LNCaP clone FGC (cell line): ENCODE measurements at regions not wholly inside any gene's neighbourhood (a gene's known extent, or its start where the extent isn't known, plus 50 kb on each side); places are given as distances from the start of the nearest gene placed in this dataset.

Experiments used
- DNase-seq: peaks from one replicate; pipeline ENCODE4 v3.0.0-alpha.2; 2011; ENCODE audit warnings: low read depth
- H3K4me3 ChIP-seq: 2 replicates; pipeline ENCODE4 v1.5.1; 2011; ENCODE audit warnings: mild to moderate bottlenecking, low read depth, low read length, control low read depth
- TF ChIP-seq, protein P1 (sequence below): IDR thresholded peaks from 2 replicates; pipeline ENCODE4 v1.5.1; 2012; ENCODE audit warnings: mild to moderate bottlenecking; ENCODE audit not compliant: control insufficient read depth, insufficient read depth; ENCODE audit errors: extremely low read depth

DNA sequence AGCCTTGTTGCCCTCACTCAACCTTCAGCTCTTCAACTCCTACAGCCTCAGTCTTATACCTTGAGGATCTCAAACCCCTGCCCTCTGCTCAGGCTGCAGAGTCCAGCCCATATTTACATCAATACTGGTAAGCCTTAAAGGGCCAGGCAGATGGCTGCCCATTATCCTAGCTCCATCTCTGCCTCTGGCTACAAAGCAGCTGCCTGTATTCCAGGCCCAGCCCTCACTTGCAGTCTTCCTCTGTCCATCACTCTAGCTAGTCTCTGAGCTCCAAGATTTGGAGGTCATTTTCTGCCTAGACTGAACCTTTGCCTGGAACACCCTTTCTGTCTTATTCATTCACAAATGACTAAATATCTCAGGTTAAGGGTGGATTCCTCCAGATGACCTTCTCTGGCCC, 50.2 kb upstream of the GALNT10 start:
- H3K4me3 ChIP-seq = no peak overlapping the region
- TF ChIP-seq, protein P1, sequence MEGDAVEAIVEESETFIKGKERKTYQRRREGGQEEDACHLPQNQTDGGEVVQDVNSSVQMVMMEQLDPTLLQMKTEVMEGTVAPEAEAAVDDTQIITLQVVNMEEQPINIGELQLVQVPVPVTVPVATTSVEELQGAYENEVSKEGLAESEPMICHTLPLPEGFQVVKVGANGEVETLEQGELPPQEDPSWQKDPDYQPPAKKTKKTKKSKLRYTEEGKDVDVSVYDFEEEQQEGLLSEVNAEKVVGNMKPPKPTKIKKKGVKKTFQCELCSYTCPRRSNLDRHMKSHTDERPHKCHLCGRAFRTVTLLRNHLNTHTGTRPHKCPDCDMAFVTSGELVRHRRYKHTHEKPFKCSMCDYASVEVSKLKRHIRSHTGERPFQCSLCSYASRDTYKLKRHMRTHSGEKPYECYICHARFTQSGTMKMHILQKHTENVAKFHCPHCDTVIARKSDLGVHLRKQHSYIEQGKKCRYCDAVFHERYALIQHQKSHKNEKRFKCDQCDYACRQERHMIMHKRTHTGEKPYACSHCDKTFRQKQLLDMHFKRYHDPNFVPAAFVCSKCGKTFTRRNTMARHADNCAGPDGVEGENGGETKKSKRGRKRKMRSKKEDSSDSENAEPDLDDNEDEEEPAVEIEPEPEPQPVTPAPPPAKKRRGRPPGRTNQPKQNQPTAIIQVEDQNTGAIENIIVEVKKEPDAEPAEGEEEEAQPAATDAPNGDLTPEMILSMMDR = no peak
- no peak for DNase-seq
